GM12873 (cell line): ENCODE measurements at regions not wholly inside any gene's neighbourhood (a gene's known extent, or its start where the extent isn't known, plus 50 kb on each side); places are given as distances from the start of the nearest gene placed in this dataset.

ENCODE experiments used
- TF ChIP-seq, protein P1 (sequence below): IDR thresholded peaks from 2 replicates; pipeline ENCODE4 v1.5.1; 2012; ENCODE audit warnings: low read depth, mild to moderate bottlenecking, moderate library complexity, low read length, control low read depth; ENCODE audit not compliant: insufficient read depth; ENCODE audit errors: missing control alignments

DNA sequence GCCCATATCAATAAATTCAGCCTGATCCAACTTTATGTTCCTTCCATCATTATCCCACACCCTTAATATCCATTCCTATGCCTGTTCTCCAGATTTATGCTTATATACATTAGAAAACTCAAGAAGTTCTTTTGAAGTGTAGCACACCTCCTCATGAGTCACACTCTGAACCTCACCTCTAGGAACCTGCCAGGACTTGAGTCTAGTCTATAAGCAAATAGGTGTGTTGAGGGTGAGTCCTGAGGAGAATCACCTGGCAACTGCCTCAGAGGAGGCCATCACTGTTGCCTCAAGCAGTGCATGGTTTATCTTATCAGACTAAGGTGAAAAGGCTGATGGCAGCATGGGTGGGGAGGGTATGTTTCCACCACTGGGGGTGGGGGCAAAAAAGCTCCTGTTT lies 496.7 kb downstream of the C6orf118 start:
- TF ChIP-seq, protein P1, sequence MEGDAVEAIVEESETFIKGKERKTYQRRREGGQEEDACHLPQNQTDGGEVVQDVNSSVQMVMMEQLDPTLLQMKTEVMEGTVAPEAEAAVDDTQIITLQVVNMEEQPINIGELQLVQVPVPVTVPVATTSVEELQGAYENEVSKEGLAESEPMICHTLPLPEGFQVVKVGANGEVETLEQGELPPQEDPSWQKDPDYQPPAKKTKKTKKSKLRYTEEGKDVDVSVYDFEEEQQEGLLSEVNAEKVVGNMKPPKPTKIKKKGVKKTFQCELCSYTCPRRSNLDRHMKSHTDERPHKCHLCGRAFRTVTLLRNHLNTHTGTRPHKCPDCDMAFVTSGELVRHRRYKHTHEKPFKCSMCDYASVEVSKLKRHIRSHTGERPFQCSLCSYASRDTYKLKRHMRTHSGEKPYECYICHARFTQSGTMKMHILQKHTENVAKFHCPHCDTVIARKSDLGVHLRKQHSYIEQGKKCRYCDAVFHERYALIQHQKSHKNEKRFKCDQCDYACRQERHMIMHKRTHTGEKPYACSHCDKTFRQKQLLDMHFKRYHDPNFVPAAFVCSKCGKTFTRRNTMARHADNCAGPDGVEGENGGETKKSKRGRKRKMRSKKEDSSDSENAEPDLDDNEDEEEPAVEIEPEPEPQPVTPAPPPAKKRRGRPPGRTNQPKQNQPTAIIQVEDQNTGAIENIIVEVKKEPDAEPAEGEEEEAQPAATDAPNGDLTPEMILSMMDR = no peak

- TF ChIP-seq, protein P1 = no peak
Measured at GRCh38 chr6:164807125-164807524, 502.3 kb downstream of the C6orf118 start.

GRCh38 chr6:164795056-164795815 lies 514.2 kb downstream of the C6orf118 start:
- TF ChIP-seq, protein P1 = no peak

- TF ChIP-seq, protein P1 = no peak
Measured at GRCh38 chr6:164792666-164793065, 516.7 kb downstream of the C6orf118 start.

DNA sequence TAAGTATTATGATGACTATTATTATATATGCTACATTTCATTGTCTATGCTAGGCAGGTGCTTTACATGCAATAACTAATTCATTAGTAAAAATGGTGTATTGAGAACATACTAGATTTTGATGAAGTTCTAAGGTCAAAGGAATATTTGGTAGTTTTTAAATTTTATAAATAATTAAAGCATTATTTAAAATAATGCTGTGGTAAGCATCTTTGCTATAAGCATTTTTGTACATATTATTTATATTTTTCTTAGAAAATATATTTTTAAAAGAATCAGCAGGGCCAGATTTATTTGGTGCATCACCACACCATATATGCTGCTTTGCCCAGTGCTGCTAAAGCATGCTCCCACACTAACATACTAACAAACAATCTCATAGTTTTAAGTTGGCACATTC lies 517.9 kb downstream of the C6orf118 start:
- TF ChIP-seq, protein P1 = no peak

- TF ChIP-seq, protein P1 = no peak
Measured at GRCh38 chr6:164763788-164764187, 545.6 kb downstream of the C6orf118 start.

DNA sequence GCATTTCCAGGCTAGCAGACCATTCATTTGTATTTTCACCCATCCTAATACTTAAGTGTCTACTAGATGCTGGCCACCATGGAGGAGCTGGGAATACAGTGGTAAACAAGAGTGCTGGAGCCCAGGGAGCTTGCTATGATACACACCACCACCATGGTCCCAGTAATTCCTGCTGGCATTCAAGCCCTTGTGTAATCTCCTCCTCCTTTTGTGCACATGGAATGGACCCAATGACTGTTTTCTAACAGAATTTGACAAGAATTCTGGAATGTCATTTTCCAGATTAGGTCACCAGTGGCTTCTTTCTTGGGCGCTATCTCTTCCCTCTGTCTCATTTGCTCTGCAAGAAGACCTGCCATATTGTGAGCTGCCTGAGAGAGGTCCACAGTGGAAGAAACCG lies 552.0 kb downstream of the C6orf118 start:
- TF ChIP-seq, protein P1 = no peak
